Peyer's patch (tissue), 4 donors: ENCODE measurements at regions not wholly inside any gene's neighbourhood (a gene's known extent, or its start where the extent isn't known, plus 50 kb on each side); places are given as distances from the start of the nearest gene placed in this dataset.

Source experiments
- DNase-seq, 3 donors: peaks; one replicate each; pipeline ENCODE4 v3.0.0-alpha.2; 2017 to 2019
- H3K27ac ChIP-seq, 4 donors: fragments of 200-600 bp; sonication (generic); one replicate each; pipeline ENCODE4 v1.5.1; 2016 to 2019
- H3K27me3 ChIP-seq, 2 donors: fragments of 200-600 bp; sonication (generic); one replicate each; pipeline ENCODE4 v1.5.1; 2019
- H3K36me3 ChIP-seq, 3 donors: fragments of 200-600 bp; sonication (generic); one replicate each; pipeline ENCODE4 v1.5.1; 2016 to 2019
- H3K4me1 ChIP-seq, 4 donors: fragments of 200-600 bp; sonication (generic); one replicate each; pipeline ENCODE4 v1.5.1; 2016 to 2019
- H3K4me3 ChIP-seq, 4 donors: fragments of 200-600 bp; sonication (generic); 1 replicate in 3 of 4; 2 replicates in 1 of 4; pipeline ENCODE4 v1.5.1; 2016 to 2019; ENCODE audit warnings: mild to moderate bottlenecking in 1 of 4
- H3K9me3 ChIP-seq, 4 donors: fragments of 200-600 bp; sonication (generic); one replicate each; pipeline ENCODE4 v1.5.1; 2016 to 2019; ENCODE audit warnings: mild to moderate bottlenecking in 1 of 4
- POLR2A ChIP-seq, 2 donors: fragments of 450-650 bp; IDR thresholded peaks; one replicate each; pipeline ENCODE4 v1.5.1; 2017; ENCODE audit warnings: antibody characterized with exemption in 2 of 2, mild to moderate bottlenecking in 2 of 2, moderate library complexity in 2 of 2
- TF ChIP-seq, protein P1 (sequence below), 6 experiments: fragments of 450-650 bp in 4 of 6; fragments of 200-600 bp in 2 of 6; sonication (generic) in 1 of 6; IDR thresholded peaks; one replicate each; pipeline ENCODE4 v1.5.1; 2017 to 2019; ENCODE audit warnings: antibody characterized with exemption in 6 of 6, mild to moderate bottlenecking in 3 of 6, moderate library complexity in 1 of 6

GRCh38 chr15:47292638-47293190 is 424.6 kb upstream of the SEMA6D start:
- no peaks in the 10 kb centered on the region for H3K36me3 ChIP-seq
- no peak overlapping the region for H3K4me3 ChIP-seq
- no peak for DNase-seq
- H3K27ac ChIP-seq = no peak overlapping the region
- no peaks in the 10 kb centered on the region for H3K9me3 ChIP-seq
- no peaks in the 10 kb centered on the region for H3K4me1 ChIP-seq
- TF ChIP-seq POLR2A (IDR thresholded peaks at IDR 0.05) = no peak
- TF ChIP-seq, protein P1, sequence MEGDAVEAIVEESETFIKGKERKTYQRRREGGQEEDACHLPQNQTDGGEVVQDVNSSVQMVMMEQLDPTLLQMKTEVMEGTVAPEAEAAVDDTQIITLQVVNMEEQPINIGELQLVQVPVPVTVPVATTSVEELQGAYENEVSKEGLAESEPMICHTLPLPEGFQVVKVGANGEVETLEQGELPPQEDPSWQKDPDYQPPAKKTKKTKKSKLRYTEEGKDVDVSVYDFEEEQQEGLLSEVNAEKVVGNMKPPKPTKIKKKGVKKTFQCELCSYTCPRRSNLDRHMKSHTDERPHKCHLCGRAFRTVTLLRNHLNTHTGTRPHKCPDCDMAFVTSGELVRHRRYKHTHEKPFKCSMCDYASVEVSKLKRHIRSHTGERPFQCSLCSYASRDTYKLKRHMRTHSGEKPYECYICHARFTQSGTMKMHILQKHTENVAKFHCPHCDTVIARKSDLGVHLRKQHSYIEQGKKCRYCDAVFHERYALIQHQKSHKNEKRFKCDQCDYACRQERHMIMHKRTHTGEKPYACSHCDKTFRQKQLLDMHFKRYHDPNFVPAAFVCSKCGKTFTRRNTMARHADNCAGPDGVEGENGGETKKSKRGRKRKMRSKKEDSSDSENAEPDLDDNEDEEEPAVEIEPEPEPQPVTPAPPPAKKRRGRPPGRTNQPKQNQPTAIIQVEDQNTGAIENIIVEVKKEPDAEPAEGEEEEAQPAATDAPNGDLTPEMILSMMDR (IDR thresholded peaks at IDR 0.05) = no peak
- H3K27me3 ChIP-seq = no peaks in the 10 kb centered on the region

DNA sequence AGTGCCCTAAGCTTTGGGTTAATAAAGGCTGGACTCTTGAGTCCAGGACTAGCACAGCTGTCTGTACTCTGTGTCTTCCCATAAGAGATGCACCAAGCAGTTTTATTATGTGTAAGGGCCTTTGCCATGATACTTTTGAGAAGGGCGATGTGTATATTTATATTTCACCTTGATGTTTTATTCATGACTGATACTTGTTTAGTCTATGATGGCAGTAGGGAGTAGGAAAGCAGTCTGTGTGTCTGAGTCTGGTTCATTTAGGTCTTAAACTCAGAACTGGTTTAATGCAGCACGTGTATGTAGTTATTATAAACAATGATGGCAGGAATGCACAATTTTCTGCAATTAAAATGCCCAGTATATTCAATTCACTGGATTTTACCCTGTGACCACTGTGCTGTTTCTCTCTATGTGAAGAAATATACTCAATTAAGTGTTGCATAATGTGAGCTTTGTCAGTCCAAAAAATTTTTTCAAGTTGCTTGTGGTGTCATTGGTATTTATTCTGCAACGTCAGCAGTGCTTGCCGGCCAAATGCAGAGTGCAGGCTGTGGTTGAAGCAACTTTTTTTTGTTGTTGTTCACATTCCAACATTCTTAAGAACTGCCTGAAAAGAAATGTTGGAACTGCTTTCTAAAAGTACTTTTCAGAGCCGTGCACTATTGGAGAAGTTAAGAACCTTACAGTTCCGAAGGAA is 423.7 kb upstream of the SEMA6D start:
- no peaks in the 10 kb centered on the region for H3K27me3 ChIP-seq
- H3K36me3 ChIP-seq = no peaks in the 10 kb centered on the region
- TF ChIP-seq, protein P1 (IDR thresholded peaks at IDR 0.05) = no peak
- no peak for TF ChIP-seq POLR2A (IDR thresholded peaks at IDR 0.05)
- no peak overlapping the region for H3K27ac ChIP-seq
- H3K9me3 ChIP-seq = no peaks in the 10 kb centered on the region
- no peaks in the 10 kb centered on the region for H3K4me1 ChIP-seq
- DNase-seq = peak in 1 of 3 donors; percentile 53
- no peak overlapping the region for H3K4me3 ChIP-seq

DNA sequence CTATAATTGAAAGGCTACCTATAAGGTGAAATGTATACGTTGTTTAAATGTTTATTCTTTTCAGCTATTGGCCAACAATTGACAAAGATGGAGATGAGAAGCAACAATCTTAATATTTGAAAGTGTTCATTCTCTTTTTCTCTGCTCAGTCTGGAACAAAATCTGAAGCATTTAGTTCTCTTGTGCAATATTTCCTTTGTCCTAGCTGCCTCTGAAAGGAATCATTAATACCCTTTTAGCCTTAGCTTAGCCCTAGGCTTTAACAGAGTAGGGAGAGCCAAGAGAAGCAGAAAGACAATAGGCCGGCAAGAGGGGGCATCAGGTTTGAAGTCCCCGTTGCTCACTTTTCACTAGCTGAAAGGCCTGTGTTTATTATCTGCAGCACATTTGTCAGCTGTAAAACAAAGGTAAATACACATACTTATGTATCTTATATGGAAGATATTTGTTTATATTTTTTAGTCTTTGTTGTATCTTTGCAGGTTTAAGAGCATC is 422.5 kb upstream of the SEMA6D start:
- TF ChIP-seq, protein P1 (IDR thresholded peaks at IDR 0.05) = no peak
- TF ChIP-seq POLR2A (IDR thresholded peaks at IDR 0.05) = no peak
- no peaks in the 10 kb centered on the region for H3K36me3 ChIP-seq
- H3K4me1 ChIP-seq = no peaks in the 10 kb centered on the region
- H3K4me3 ChIP-seq = no peak overlapping the region
- no peak for DNase-seq
- no peak overlapping the region for H3K27ac ChIP-seq
- no peaks in the 10 kb centered on the region for H3K27me3 ChIP-seq
- no peaks in the 10 kb centered on the region for H3K9me3 ChIP-seq

DNA sequence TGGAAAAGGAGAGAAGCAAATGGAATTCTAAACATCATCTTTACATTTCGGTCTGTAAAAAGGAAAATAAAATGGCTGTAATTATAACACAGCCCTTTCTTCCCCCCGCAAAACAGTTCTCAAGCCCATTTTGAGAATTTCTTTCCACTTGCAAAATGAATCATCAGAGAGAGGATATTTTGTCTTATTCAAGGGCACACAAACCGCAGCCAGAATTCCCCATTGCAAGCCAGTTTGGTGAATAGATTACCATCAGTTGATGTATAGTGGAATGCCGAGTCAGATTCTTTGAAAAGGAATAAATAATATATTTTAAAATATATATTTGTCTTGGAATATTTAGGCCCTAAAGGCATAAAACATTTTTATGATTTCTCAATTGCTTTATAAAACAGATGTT is 420.4 kb upstream of the SEMA6D start:
- Histone ChIP-seq H3K4me3 (no peak overlapping the region), H3K9me3 (no peaks in the 10 kb centered on the region), H3K36me3 (no peaks in the 10 kb centered on the region), H3K4me1 (no peaks in the 10 kb centered on the region), H3K27ac (no peak overlapping the region), H3K27me3 (no peaks in the 10 kb centered on the region)
- DNase-seq = no peak
- no peak for TF ChIP-seq POLR2A (IDR thresholded peaks at IDR 0.05)
- TF ChIP-seq, protein P1 (IDR thresholded peaks at IDR 0.05) = no peak

- Histone ChIP-seq H3K4me1 (no peaks in the 10 kb centered on the region), H3K27me3 (no peaks in the 10 kb centered on the region), H3K9me3 (no peaks in the 10 kb centered on the region), H3K4me3 (no peak overlapping the region), H3K36me3 (no peaks in the 10 kb centered on the region), H3K27ac (no peak overlapping the region)
- TF ChIP-seq, protein P1 (IDR thresholded peaks at IDR 0.05) = no peak
- no peak for TF ChIP-seq POLR2A (IDR thresholded peaks at IDR 0.05)
- no peak for DNase-seq
These were observed 417.4 kb upstream of the SEMA6D start for GRCh38 chr15:47299846-47300434.
